GM19043 (cell line): ENCODE measurements at regions not wholly inside any gene's neighbourhood (a gene's known extent, or its start where the extent isn't known, plus 50 kb on each side); places are given as distances from the start of the nearest gene placed in this dataset.
"Not testable (repeated sequence)": the region's sequence is repeated elsewhere in the genome, so short reads cannot be mapped to it uniquely, and the experiment has no call there.

Experiments
- ATAC-seq: cut with Tn5 transposase; IDR thresholded peaks from one replicate; pipeline ENCODE4 v1.9.1; 2021; ENCODE audit warnings: low read depth; ENCODE audit not compliant: unreplicated experiment

GRCh38 chr9:42656789-42657188 lies 473.3 kb downstream of the SPATA31A6 start:
- not testable (repeated sequence) for ATAC-seq

- not testable (repeated sequence) for ATAC-seq
Observed at GRCh38 chr9:42657496-42657895, 474.0 kb downstream of the SPATA31A6 start.

- not testable (repeated sequence) for ATAC-seq
Observed at GRCh38 chr9:42697146-42697545, 513.7 kb downstream of the SPATA31A6 start.

DNA sequence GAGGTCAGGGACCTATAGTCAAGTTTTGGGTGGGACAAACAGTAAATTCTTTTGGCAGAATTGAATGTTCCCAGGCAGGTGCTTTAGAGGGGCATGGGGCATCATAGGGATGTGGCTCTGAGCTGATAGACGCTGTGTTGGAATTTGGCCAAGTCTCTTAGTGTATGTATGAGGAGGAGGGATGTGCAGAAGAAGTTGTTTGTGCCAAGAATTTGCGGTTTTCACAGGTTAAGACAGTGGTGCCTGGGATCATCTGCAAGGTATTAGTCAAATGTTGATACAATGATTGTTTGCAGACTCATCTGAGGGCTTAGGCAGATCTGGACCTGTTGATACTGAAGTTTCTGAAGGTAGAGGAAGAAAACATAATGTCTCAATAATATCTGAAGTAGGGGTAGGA lies 519.4 kb downstream of the SPATA31A6 start:
- ATAC-seq = not testable (repeated sequence)

DNA sequence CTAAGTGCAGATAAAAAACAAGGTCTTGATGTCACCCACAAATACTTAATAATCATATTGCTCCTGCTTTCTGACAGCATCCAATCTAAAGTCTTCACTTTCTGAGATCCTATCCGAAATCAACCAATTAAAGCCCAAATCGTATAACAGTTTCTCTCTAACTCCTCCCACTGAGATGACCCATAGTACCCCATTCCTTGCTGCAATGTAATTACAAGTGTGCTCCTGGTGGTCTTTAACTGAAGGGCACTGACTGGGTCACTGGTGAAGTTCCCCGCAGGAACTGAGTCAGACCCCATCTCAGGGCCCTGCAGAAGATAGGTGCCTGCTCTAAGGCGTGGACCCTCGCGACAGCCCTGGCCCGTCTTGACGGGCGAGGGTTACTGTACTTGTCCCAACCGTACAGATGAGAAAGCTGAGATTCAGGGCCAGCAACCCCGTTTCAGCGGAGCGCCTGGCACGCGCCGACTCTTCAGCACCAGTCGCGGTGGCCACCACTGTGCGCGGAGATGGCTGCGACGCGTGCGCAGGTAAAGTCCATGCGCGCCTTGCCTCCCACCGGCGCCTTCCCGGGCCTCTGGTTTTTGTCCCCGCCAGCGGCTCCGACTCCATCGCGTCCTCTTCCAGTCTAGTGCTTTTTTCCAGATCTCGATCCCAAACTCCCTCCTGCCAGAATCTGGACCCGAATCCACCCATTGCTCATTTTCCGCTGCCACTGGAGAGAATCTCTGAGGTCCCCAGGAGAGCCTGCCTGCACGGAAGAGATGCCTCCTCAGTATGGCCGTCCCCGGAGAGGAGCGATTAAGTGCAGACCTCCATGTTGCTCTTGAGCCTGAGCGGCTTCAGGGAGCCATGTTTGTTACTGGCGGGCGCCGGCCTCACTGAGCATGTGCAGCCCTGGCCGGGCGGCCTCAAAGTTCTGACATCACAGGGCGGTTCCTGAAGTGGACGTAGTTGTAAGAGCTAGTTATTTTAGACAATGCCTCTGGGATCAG lies 541.7 kb downstream of the SPATA31A6 start:
- not testable (repeated sequence) for ATAC-seq

GRCh38 chr9:42743030-42743814 lies 559.8 kb downstream of the SPATA31A6 start:
- peak; percentile 79 for ATAC-seq

- ATAC-seq = not testable (repeated sequence)
Observed at GRCh38 chr9:42757251-42757650, 573.8 kb downstream of the SPATA31A6 start.

DNA sequence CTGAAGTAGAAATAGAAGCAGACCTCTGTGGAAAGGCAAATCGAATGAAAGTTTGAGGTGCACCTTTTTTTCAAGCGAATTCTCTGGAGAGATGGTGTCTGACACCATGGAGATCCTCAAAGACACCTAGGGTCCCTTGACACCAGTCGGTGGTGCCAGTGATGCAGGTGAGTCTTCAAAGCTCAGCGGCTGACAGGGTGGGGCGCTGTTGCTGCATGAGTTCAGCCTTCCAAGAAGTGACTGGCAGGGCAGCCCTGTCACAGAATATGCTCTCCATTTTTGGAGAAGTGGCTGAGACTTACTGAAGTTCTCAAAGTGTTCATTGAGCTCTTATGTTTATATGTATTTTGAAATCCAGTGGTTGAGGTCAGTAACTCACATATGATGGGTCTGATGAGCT lies 575.9 kb downstream of the SPATA31A6 start:
- not testable (repeated sequence) for ATAC-seq

DNA sequence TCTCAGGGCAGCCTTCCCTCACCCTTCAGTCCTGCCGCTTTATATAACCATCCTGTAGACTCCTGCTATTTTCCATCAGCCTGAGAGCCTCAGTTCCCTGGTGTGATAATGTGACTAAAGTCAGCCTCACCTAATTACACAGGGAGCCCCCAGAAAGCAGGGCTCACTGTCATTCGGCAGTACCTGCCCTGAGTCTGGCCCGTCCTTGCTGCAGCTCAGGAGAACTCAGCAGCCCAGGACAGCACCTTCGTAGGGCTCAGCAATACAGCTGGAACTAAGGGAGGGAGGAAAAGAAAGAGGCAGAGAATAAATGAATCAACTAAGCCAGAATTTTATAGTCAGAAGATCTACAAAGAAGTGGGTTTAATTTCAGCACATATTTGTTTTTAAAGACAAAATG lies 598.7 kb downstream of the SPATA31A6 start:
- ATAC-seq = not testable (repeated sequence)

GRCh38 chr9:42792725-42793124 lies 609.3 kb downstream of the SPATA31A6 start:
- not testable (repeated sequence) for ATAC-seq

- ATAC-seq = not testable (repeated sequence)
Observed at GRCh38 chr9:42798571-42798970, 615.1 kb downstream of the SPATA31A6 start.

DNA sequence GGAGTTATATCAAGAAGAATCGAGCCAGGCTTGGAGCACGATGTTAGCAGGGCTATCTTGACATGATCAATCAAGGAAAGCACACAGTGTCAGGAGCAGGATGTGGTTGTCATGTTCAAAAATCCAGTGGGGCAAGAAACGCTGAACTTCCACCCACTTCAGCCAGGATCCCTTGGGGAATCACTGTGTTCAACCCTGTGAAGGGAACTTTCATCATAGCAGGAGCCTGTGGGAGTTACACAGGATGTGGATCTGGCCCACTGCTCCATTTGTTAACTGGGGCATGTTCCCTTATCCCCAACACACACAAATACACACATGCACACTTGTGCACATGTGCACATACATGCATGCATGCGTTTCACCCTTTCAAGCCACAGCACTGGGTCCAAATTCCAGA lies 619.3 kb downstream of the SPATA31A6 start:
- ATAC-seq = not testable (repeated sequence)

GRCh38 chr9:42806674-42807073 lies 623.2 kb downstream of the SPATA31A6 start:
- not testable (repeated sequence) for ATAC-seq

- not testable (repeated sequence) for ATAC-seq
Observed at GRCh38 chr9:42821468-42821867, 638.0 kb downstream of the SPATA31A6 start.

- not testable (repeated sequence) for ATAC-seq
Observed at GRCh38 chr9:42848156-42848555, 664.7 kb downstream of the SPATA31A6 start.

GRCh38 chr9:42850896-42851693 lies 667.6 kb downstream of the SPATA31A6 start:
- ATAC-seq = not testable (repeated sequence)

- ATAC-seq = not testable (repeated sequence)
Observed at GRCh38 chr9:42851701-42852100, 668.2 kb downstream of the SPATA31A6 start.

DNA sequence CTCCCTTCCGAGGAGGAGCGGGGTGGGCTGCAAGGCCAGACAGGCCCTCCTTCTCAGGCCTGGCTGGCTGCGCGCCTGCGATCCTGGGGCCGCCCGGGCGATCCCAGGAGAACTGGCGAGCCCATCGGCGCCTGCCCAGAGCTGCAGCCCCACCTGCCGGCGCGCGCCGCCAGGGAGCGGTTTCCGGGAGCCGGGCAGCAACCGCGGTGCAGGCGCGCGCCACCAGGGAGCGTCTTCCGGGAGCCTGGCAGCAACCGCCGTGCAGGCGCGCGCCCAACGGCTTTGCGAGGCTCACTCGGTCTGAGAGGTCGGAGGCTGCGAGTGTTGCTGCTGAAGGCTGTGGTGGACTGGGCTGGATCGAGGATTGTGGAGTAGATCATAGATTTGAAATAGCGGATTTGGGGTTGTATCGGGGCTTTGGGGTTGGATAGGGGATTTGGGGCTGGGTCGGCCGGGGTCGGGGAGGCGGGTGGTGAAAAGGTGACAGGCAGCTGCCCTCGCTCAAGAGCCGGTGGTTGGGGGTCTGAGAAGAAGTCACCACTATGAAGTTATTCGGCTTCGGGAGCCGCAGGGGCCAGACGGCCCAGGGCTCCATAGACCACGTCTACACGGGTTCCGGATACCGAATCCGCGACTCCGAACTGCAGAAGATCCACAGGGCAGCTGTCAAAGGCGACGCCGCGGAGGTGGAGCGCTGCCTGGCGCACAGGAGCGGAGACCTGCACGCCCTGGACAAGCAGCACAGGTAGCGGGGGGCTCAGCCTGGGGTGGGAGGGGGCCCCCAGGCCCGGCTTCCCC lies 668.9 kb downstream of the SPATA31A6 start:
- not testable (repeated sequence) for ATAC-seq

- not testable (repeated sequence) for ATAC-seq
Observed at GRCh38 chr9:42860133-42860532, 676.7 kb downstream of the SPATA31A6 start.
